ENCODE measurements at regions not wholly inside any gene's neighbourhood (a gene's known extent, or its start where the extent isn't known, plus 50 kb on each side); places are given as distances from the start of the nearest gene placed in this dataset.

DNA sequence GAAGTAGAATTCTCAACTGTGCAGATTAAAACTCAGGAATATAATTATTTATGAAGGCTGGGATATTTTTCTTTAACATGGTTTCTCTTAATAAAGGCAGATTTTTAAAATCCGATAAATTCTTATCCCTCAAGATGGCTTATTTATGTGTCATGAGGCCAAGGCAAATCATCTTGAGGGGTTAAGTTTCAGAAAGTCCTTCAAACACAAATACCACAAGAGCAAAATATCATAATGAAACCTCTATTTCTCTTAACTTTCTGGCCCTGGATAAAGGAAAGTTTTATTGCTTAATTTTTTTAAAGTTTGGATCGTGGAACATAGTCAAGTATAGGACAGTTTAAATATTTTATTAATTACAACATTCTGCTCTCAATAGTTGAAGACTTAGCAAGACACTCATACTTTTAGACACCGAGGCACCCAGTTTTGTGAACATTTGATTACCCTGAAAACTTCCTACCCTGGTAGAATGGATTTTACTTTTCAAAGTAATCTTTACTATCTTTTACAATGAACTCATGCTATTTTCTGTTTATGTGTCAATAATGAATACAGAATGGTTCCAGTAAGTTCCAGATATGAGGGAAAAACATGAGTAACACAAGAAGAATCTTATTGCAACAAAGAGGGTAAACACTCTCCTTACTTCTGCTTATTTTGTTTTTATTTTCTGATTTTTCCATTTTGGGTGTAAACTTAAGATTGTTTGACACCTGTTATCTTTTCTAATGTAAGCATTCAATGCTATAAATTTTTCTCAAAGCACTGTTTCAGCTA, 200.7 kb upstream of the IL15 start:
- TF ChIP-seq CTCF (IDR thresholded peaks at IDR 0.05) (no peak), POLR2A (IDR thresholded peaks at IDR 0.05) (no peak)
- 54 to 62% methylated on average over 3 of the region's 3 CpGs for WGBS, 2 donors
- no peak overlapping the region for H3K4me3 ChIP-seq (ENCODE audit: low read depth, poor library complexity, severe bottlenecking)
- intact Hi-C loops (cut with DNase I; ENCODE audit: low total_unique reads), result no loop called here
- DNase-seq (ENCODE audit: low spot score in 2 of 2), result no peak

DNA sequence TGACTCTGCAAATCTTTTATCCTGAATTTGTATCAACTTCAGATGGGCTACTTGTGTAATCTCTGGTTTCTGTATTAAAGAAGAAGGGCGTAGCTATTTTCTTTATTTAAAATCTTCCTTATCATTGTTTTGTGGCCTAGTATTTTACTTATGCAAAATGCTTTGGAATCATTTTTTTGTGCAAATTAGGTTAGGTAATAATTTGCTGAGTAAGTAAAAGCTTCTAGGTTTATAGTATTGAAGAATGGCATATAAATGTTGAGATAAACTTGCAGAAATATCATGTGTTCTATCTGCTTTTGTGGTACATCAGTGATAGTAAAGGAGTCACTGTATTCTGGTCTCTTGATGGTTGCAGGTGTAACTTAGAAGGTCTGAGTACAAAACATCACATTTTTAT, 197.2 kb upstream of the IL15 start:
- 88 to 90% methylated on average over 1 of the region's 1 CpG for WGBS, 2 donors
- TF ChIP-seq POLR2A (IDR thresholded peaks at IDR 0.05) (no peak), CTCF (IDR thresholded peaks at IDR 0.05) (no peak)

DNA sequence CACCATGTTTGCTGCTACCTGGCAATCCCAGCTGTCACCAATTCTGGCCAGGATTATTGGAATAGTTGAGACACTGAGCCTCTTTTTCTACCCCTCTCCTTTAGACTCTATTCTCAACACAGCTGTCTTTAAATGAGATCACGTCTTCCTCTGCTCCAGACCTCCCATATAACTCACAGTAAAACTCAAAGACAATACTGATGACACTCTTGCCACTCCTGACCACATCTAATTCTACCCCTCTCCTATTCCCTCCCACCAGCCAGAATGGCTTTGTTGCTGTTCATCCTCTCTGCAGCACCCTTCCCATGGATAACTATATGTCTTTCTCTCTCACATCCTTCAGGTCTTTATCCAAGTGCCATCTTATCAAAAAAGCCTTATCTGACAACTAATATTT, 188.6 kb upstream of the IL15 start:
- no peak for TF ChIP-seq POLR2A (IDR thresholded peaks at IDR 0.05)
- intact Hi-C loops (cut with DNase I; ENCODE audit: low total_unique reads), result no loop called here
- H3K4me3 ChIP-seq (ENCODE audit: low read depth, poor library complexity, severe bottlenecking), result no peak overlapping the region
- WGBS, 2 donors, result 85 to 88% methylated on average over 1 of the region's 1 CpG
- no peak for DNase-seq (ENCODE audit: low spot score in 2 of 2)

More for the DNA sequence above, 197.2 kb upstream of the IL15 start:
- no peak for DNase-seq (ENCODE audit: low spot score in 2 of 2)
- intact Hi-C loops (cut with DNase I; ENCODE audit: low total_unique reads), result no loop called here
- no peak overlapping the region for H3K4me3 ChIP-seq (ENCODE audit: low read depth, poor library complexity, severe bottlenecking)

DNA sequence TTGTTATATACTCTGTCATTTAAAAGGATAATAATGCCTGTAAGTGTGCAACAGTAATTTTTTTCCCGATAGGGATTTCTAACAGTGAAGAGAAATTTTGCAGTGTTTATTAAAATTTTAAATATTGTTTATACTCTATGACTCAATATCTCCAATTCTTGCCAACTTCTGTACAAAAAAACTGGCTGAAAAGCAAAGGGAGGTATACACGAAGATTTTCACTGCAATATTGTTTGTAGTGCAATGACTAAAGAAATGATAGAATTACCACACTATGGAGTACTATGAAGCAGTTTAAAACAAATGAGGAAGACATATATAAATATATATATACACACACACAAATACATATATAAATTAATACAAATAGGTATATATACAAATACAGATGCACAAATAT, 187.9 kb upstream of the IL15 start:
- no peak for DNase-seq (ENCODE audit: low spot score in 2 of 2)
- no peak overlapping the region for H3K4me3 ChIP-seq (ENCODE audit: low read depth, poor library complexity, severe bottlenecking)
- intact Hi-C loops (cut with DNase I; ENCODE audit: low total_unique reads), result no loop called here
- TF ChIP-seq POLR2A (IDR thresholded peaks at IDR 0.05) (no peak), CTCF (IDR thresholded peaks at IDR 0.05) (no peak)
- WGBS, 2 donors, result 59 to 67% methylated on average over 2 of the region's 2 CpGs

DNA sequence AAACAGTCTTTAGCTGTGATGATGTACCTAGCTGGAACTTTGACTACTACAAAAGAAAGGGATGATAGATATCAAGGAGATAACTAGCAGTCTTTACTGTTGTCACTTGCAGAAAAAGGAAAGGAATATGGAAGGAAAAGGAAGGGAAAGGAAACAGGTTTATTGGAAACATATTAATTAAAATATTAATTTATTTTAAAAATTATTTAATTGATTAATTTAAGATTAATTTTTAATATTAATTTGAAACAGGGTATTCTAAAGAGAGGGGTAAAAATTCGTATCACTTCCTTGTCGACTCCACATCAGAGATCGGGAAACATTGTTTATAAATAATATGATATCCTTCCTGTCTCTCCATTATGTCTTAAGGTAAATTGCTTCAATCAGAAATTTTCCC, 186.5 kb upstream of the IL15 start:
- WGBS, 2 donors, result 75 to 84% methylated on average over 3 of the region's 3 CpGs
- no peak for TF ChIP-seq CTCF (IDR thresholded peaks at IDR 0.05)
- no peak for TF ChIP-seq POLR2A (IDR thresholded peaks at IDR 0.05)
- intact Hi-C loops (cut with DNase I; ENCODE audit: low total_unique reads), result no loop called here
- H3K4me3 ChIP-seq (ENCODE audit: low read depth, poor library complexity, severe bottlenecking), result no peak overlapping the region
- DNase-seq (ENCODE audit: low spot score in 2 of 2), result no peak

DNA sequence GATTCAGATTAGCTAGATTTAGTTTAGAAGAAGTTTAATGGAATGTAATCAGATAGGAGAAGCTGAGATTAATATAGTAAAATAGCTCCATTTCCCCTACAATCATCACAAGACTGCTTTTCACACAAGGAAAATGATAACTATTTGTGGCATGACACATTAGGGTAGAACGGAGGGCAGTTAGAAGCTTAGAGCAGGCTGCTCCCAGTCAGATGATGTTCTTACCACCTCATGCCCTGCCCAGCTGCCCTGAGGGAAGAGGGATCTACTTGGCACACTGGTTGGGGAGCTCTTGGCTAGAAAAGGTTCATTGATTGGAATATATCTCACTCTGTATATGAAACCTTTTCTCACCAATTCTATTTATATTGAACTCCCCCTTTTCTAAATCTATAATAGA, 180.7 kb upstream of the IL15 start:
- WGBS, 2 donors, result 38 to 48% methylated on average over 1 of the region's 1 CpG

More for the DNA sequence above, 180.7 kb upstream of the IL15 start:
- no peak for TF ChIP-seq POLR2A (IDR thresholded peaks at IDR 0.05)
- no peak for TF ChIP-seq CTCF (IDR thresholded peaks at IDR 0.05)
- DNase-seq (ENCODE audit: low spot score in 2 of 2), result no peak
- H3K4me3 ChIP-seq (ENCODE audit: low read depth, poor library complexity, severe bottlenecking), result no peak overlapping the region
- intact Hi-C loops (cut with DNase I; ENCODE audit: low total_unique reads), result no loop called here
